Erythroblast (primary cell): ENCODE measurements at regions not wholly inside any gene's neighbourhood (a gene's known extent, or its start where the extent isn't known, plus 50 kb on each side); places are given as distances from the start of the nearest gene placed in this dataset.

Experiments
- GATA1 ChIP-seq: IDR thresholded peaks from 2 replicates; pipeline ENCODE4 v1.6.1; 2011; ENCODE audit warnings: low read depth, mild to moderate bottlenecking, control low read depth, low read length, moderate library complexity
- POLR2A ChIP-seq: IDR thresholded peaks from 2 replicates; pipeline ENCODE4 v1.6.1; 2011; ENCODE audit warnings: mild to moderate bottlenecking, low read length

GRCh38 chr20:52681288-52681687, 290.9 kb upstream of the TSHZ2 start:
- TF ChIP-seq POLR2A (no peak), GATA1 (no peak)
